PC-3 (cell line): ENCODE measurements at regions not wholly inside any gene's neighbourhood (a gene's known extent, or its start where the extent isn't known, plus 50 kb on each side); places are given as distances from the start of the nearest gene placed in this dataset.
A peak's percentile ranks its signal among the peaks of the same experiment; 100 is the strongest.

Experiments used
- ATAC-seq: fragments of 200-7000 bp; cut with Tn5 transposase; 2 replicates; pipeline ENCODE4 v1.9.1; 2020; ENCODE audit warnings: mild to moderate bottlenecking, moderate library complexity
- BruUV-seq: library from RNA; stranded (reverse); fragments of 400-500 nt; replicated peaks from 2 replicates; lab custom pipeline; 2021; lab: Mats Ljungman, UMichigan
- CTCF ChIA-PET: fragments of 300-600 bp; sonication (Branson Sonifier 250); formaldehyde crosslinking; loops from one replicate; lab custom pipeline; 2022; ENCODE audit warnings: antibody characterized with exemption; lab: Charles Lee
- POLR2A ChIA-PET: fragments of 300-600 bp; sonication (Branson Sonifier 250); formaldehyde crosslinking; loops from one replicate; lab custom pipeline; 2022; ENCODE audit warnings: antibody characterized with exemption; ENCODE audit not compliant: unreplicated experiment; lab: Charles Lee
- DNase-seq: peaks from one replicate; pipeline ENCODE4 v3.0.0-alpha.2; 2015
- H2AFZ ChIP-seq: fragments of 300-600 bp; sonication (generic); 2 replicates; pipeline ENCODE4 v1.6.0; 2016; ENCODE audit warnings: antibody characterized with exemption, low read length
- H3F3A ChIP-seq: fragments of 300-600 bp; sonication (generic); one replicate; pipeline ENCODE4 v1.6.0; 2017; ENCODE audit warnings: antibody characterized with exemption, low read length, control low read depth, mild to moderate bottlenecking; ENCODE audit not compliant: unreplicated experiment
- H3K27ac ChIP-seq: fragments of 300-600 bp; sonication (generic); 2 replicates; pipeline ENCODE4 v1.5.1; 2016; ENCODE audit warnings: mild to moderate bottlenecking, low read length
- H3K27me3 ChIP-seq: fragments of 300-600 bp; sonication (generic); 2 replicates; pipeline ENCODE4 v1.6.1; 2016; ENCODE audit warnings: low read length, mixed read lengths
- H3K36me3 ChIP-seq: fragments of 300-600 bp; sonication (generic); 2 replicates; pipeline ENCODE4 v1.6.1; 2016; ENCODE audit warnings: low read depth, mixed run types, low read length, mixed read lengths
- H3K4me1 ChIP-seq: fragments of 300-600 bp; sonication (generic); 2 replicates; pipeline ENCODE4 v1.5.1; 2016; ENCODE audit warnings: low read length; ENCODE audit not compliant: insufficient read depth
- H3K4me2 ChIP-seq: fragments of 300-600 bp; sonication (generic); 2 replicates; pipeline ENCODE4 v1.6.0; 2016; ENCODE audit warnings: low read length
- H3K4me3 ChIP-seq: fragments of 300-600 bp; sonication (generic); 2 replicates; pipeline ENCODE4 v1.5.1; 2016; ENCODE audit warnings: mild to moderate bottlenecking, low read length, mixed read lengths
- H3K79me2 ChIP-seq: fragments of 300-600 bp; sonication (generic); 2 replicates; pipeline ENCODE4 v1.6.1; 2017; ENCODE audit warnings: low read length, mixed read lengths
- H3K9ac ChIP-seq: fragments of 300-600 bp; sonication (generic); 2 replicates; pipeline ENCODE4 v1.6.0; 2016; ENCODE audit warnings: mild to moderate bottlenecking, low read length
- H3K9me2 ChIP-seq: fragments of 300-600 bp; sonication (generic); replicated peaks from 2 replicates; pipeline ENCODE4 v1.6.1; 2016; ENCODE audit warnings: mixed run types, low read length, mixed read lengths
- H3K9me3 ChIP-seq: fragments of 300-600 bp; sonication (generic); 2 replicates; pipeline ENCODE4 v1.6.1; 2016; ENCODE audit warnings: low read length, mixed read lengths
- H4K20me1 ChIP-seq: fragments of 300-600 bp; sonication (generic); 2 replicates; pipeline ENCODE4 v1.6.1; 2016; ENCODE audit warnings: low read length, mixed read lengths
- CTCF ChIP-seq: fragments of 300-600 bp; sonication (generic); conservative IDR thresholded peaks from 2 replicates; pipeline ENCODE4 v1.5.1; 2017; ENCODE audit warnings: antibody characterized with exemption, low read depth, mild to moderate bottlenecking, low read length
- EZH2 ChIP-seq: fragments of 300-600 bp; sonication (generic); IDR thresholded peaks from one replicate; pipeline ENCODE4 v1.6.1; 2017; ENCODE audit warnings: antibody characterized with exemption, mild to moderate bottlenecking, low read length; ENCODE audit not compliant: unreplicated experiment
- EZH2phosphoT487 ChIP-seq: fragments of 300-600 bp; sonication (generic); IDR thresholded peaks from 2 replicates; pipeline ENCODE4 v1.6.1; 2018; ENCODE audit warnings: mild to moderate bottlenecking, antibody characterized with exemption, low read length, borderline replicate concordance
- intact Hi-C: fragments of 100-400 bp; cut with micrococcal nuclease; formaldehyde crosslinking; loops from 2 replicates; pipeline ENCODE4 v1.9.0; 2023

GRCh38 chr5:10913841-10914240 is 152.8 kb upstream of the DAP start:
- peak; percentile 100 for DNase-seq
- peak overlapping the region; percentile 41 for H3K9ac ChIP-seq
- H3K27ac ChIP-seq = peak overlapping the region; percentile 80
- H3K27me3 ChIP-seq = no peaks in the 10 kb centered on the region
- H3K9me3 ChIP-seq = no peaks in the 10 kb centered on the region
- H4K20me1 ChIP-seq = no peaks in the 10 kb centered on the region
- BruUV-seq = no TSS peak
- CTCF ChIA-PET = no interaction called here
- no peaks in the 10 kb centered on the region for H3K79me2 ChIP-seq
- ATAC-seq = peak; percentile 85
- H3K36me3 ChIP-seq = no peaks in the 10 kb centered on the region
- H3K4me1 ChIP-seq = peaks cover 34% of the 10 kb centered on the region
- TF ChIP-seq CTCF = no peak
- TF ChIP-seq EZH2phosphoT487 = no peak
- TF ChIP-seq EZH2 = no peak
- 0 out of 2 replicates have a peak overlapping the region, but pooled peaks have one; percentile 22 for H2AFZ ChIP-seq
- intact Hi-C loops = loop anchor here (2.0 to 10.0 kb wide), 5 partner anchors 37 to 217 kb away; partner anchors contain the start of gene DAP
- POLR2A ChIA-PET = no interaction called here
- peak overlapping the region; percentile 37 for H3K4me3 ChIP-seq
- H3K9me2 ChIP-seq = no peaks in the 10 kb centered on the region; the same call in 1 of the 2 replicates
- H3F3A ChIP-seq = peaks cover 10% of the 10 kb centered on the region
- peak overlapping the region; percentile 74 for H3K4me2 ChIP-seq

GRCh38 chr5:10913181-10913810 is 152.3 kb upstream of the DAP start:
- BruUV-seq = no TSS peak
- Histone ChIP-seq H3K4me1 (peaks cover 34% of the 10 kb centered on the region), H3F3A (peaks cover 10% of the 10 kb centered on the region), H3K9me3 (no peaks in the 10 kb centered on the region), H3K4me3 (peak overlapping the region; percentile 37), H3K9ac (peak overlapping the region; percentile 41), H3K36me3 (no peaks in the 10 kb centered on the region), H3K4me2 (peak overlapping the region; percentile 74), H3K79me2 (no peaks in the 10 kb centered on the region), H3K27ac (peak overlapping the region; percentile 80), H3K27me3 (no peaks in the 10 kb centered on the region), H2AFZ (peak overlapping the region; percentile 22; the same call in 1 of the 2 replicates), H3K9me2 (no peaks in the 10 kb centered on the region; the same call in 1 of the 2 replicates), H4K20me1 (no peaks in the 10 kb centered on the region)
- ATAC-seq (peak; percentile 16; the same call in 1 of the 2 replicates), DNase-seq (no peak)
- TF ChIP-seq EZH2 (no peak), CTCF (no peak), EZH2phosphoT487 (no peak)
- CTCF ChIA-PET = no interaction called here
- POLR2A ChIA-PET = no interaction called here
- intact Hi-C loops = loop anchor here (5.0 to 10.0 kb wide), 3 partner anchors 36 to 216 kb away; partner anchors contain the start of gene DAP

- intact Hi-C loops = loop anchor here (5.0 to 10.0 kb wide), 3 partner anchors 35 to 215 kb away; partner anchors contain the start of gene DAP
- ATAC-seq (no peak), DNase-seq (no peak)
- ChIA-PET CTCF (no interaction called here), POLR2A (no interaction called here)
- Histone ChIP-seq H3K9ac (no peak overlapping the region), H3F3A (peaks cover 10% of the 10 kb centered on the region), H3K4me3 (no peak overlapping the region), H3K36me3 (no peaks in the 10 kb centered on the region), H2AFZ (no peak overlapping the region), H3K9me2 (no peaks in the 10 kb centered on the region; the same call in 1 of the 2 replicates), H3K27ac (no peak overlapping the region), H3K79me2 (no peaks in the 10 kb centered on the region), H4K20me1 (no peaks in the 10 kb centered on the region), H3K4me2 (no peak overlapping the region), H3K4me1 (peaks cover 34% of the 10 kb centered on the region), H3K9me3 (peaks cover 2% of the 10 kb centered on the region; the same call in 1 of the 2 replicates), H3K27me3 (no peaks in the 10 kb centered on the region)
- TF ChIP-seq EZH2 = no peak
- no peak for TF ChIP-seq EZH2phosphoT487
- no peak for TF ChIP-seq CTCF
- BruUV-seq = no TSS peak
Observed at GRCh38 chr5:10912435-10912834, 151.4 kb upstream of the DAP start.
